Neural progenitor cell (in vitro differentiated cells): ENCODE measurements at regions not wholly inside any gene's neighbourhood (a gene's known extent, or its start where the extent isn't known, plus 50 kb on each side); places are given as distances from the start of the nearest gene placed in this dataset.

Experiments
- EZH2 ChIP-seq: fragments of 200-600 bp; sonication (generic); IDR thresholded peaks from 2 replicates; pipeline ENCODE4 v1.6.1; 2017; ENCODE audit warnings: antibody characterized with exemption, mild to moderate bottlenecking, moderate library complexity
- EZH2phosphoT487 ChIP-seq: fragments of 200-600 bp; sonication (generic); IDR thresholded peaks from 2 replicates; pipeline ENCODE4 v1.6.1; 2017; ENCODE audit warnings: antibody characterized with exemption
- TF ChIP-seq, protein P1 (sequence below): fragments of 200-600 bp; sonication (generic); IDR thresholded peaks from 2 replicates; pipeline ENCODE4 v1.5.1; 2017; ENCODE audit warnings: antibody characterized with exemption, mild to moderate bottlenecking

DNA sequence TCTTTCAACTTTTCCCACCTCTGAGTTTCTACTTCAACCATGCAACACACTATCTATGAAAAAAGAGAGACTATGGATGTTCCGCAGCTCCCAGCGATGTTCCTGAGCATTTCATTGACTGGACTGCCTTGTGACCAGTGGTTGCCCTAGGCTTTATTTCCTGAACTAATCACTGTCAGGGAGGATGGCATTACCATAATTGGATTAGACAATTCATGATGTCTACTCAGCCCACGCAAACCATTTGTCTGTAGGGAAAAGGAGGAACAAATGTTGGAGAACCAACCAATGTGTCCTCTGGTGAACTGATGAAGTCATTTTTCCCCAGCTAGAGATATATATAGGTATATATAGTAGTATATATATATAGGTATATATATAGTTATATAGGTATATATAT is 229.3 kb upstream of the MCTP2 start:
- TF ChIP-seq, protein P1, sequence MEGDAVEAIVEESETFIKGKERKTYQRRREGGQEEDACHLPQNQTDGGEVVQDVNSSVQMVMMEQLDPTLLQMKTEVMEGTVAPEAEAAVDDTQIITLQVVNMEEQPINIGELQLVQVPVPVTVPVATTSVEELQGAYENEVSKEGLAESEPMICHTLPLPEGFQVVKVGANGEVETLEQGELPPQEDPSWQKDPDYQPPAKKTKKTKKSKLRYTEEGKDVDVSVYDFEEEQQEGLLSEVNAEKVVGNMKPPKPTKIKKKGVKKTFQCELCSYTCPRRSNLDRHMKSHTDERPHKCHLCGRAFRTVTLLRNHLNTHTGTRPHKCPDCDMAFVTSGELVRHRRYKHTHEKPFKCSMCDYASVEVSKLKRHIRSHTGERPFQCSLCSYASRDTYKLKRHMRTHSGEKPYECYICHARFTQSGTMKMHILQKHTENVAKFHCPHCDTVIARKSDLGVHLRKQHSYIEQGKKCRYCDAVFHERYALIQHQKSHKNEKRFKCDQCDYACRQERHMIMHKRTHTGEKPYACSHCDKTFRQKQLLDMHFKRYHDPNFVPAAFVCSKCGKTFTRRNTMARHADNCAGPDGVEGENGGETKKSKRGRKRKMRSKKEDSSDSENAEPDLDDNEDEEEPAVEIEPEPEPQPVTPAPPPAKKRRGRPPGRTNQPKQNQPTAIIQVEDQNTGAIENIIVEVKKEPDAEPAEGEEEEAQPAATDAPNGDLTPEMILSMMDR, result no peak
- TF ChIP-seq EZH2 (no peak), EZH2phosphoT487 (no peak)
